ENCODE measurements at regions not wholly inside any gene's neighbourhood (a gene's known extent, or its start where the extent isn't known, plus 50 kb on each side); places are given as distances from the start of the nearest gene placed in this dataset.

DNA sequence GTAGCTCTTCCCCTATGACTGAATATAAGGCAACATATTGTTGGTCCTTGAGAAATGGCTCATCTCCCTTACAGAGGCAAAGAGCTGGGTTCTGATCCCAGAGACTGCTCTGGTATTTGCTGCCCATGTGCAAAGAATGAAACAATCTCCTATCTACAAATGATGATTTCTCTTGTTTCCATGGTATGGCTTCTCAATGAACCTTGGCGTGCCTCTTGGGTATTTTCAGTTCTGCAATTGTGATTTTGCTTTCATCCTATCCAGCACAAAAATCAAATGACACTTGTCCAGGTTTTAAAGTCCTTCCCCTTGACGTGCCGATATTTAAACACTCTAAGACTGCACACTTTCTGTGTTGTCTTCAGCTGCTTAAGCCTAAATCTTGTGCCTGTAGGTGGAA, 109.8 kb upstream of the NR2F2 start:
- TF ChIP-seq, protein P1, sequence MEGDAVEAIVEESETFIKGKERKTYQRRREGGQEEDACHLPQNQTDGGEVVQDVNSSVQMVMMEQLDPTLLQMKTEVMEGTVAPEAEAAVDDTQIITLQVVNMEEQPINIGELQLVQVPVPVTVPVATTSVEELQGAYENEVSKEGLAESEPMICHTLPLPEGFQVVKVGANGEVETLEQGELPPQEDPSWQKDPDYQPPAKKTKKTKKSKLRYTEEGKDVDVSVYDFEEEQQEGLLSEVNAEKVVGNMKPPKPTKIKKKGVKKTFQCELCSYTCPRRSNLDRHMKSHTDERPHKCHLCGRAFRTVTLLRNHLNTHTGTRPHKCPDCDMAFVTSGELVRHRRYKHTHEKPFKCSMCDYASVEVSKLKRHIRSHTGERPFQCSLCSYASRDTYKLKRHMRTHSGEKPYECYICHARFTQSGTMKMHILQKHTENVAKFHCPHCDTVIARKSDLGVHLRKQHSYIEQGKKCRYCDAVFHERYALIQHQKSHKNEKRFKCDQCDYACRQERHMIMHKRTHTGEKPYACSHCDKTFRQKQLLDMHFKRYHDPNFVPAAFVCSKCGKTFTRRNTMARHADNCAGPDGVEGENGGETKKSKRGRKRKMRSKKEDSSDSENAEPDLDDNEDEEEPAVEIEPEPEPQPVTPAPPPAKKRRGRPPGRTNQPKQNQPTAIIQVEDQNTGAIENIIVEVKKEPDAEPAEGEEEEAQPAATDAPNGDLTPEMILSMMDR (IDR thresholded peaks at IDR 0.05; ENCODE audit: low read depth, low read length, poor library complexity, severe bottlenecking), result no peak
- TF ChIP-seq EZH2phosphoT487 (IDR thresholded peaks at IDR 0.05; ENCODE audit: borderline replicate concordance, low read length), result no peak

Measured in DOHH2 (cell line).